Neural cell (in vitro differentiated cells): ENCODE measurements at regions not wholly inside any gene's neighbourhood (a gene's known extent, or its start where the extent isn't known, plus 50 kb on each side); places are given as distances from the start of the nearest gene placed in this dataset.

Source experiments
- H2AFZ ChIP-seq: fragments of 200-600, 300-800 bp; sonication (generic), shearing (Covaris generic); 2 replicates; pipeline ENCODE4 v1.6.0; 2014; ENCODE audit warnings: low read depth, mild to moderate bottlenecking, antibody characterized with exemption, low read length, moderate library complexity
- H3F3A ChIP-seq: fragments of 200-600 bp; shearing (Covaris generic); 2 replicates; pipeline ENCODE4 v1.6.1; 2016; ENCODE audit warnings: mild to moderate bottlenecking, moderate library complexity, mixed read lengths, antibody characterized with exemption, low read length; ENCODE audit not compliant: insufficient read depth, poor library complexity, severe bottlenecking
- H3K27ac ChIP-seq: fragments of 200-600, 300-800 bp; sonication (generic), shearing (Covaris generic); 2 replicates; pipeline ENCODE4 v1.5.1; 2014; ENCODE audit warnings: mild to moderate bottlenecking, low read length, moderate library complexity
- H3K27me3 ChIP-seq: fragments of 300-800, 200-600 bp; sonication (generic), shearing (Covaris generic); 2 replicates; pipeline ENCODE4 v1.6.0; 2014; ENCODE audit warnings: mild to moderate bottlenecking, low read depth, low read length, moderate library complexity; ENCODE audit not compliant: insufficient read depth
- H3K36me3 ChIP-seq: fragments of 300-800, 200-600 bp; sonication (generic), shearing (Covaris generic); 2 replicates; pipeline ENCODE4 v1.5.1; 2014; ENCODE audit warnings: mild to moderate bottlenecking, antibody characterized with exemption, low read length, moderate library complexity; ENCODE audit not compliant: insufficient read depth
- H3K4me2 ChIP-seq: fragments of 300-800, 200-600 bp; sonication (generic), shearing (Covaris generic); 2 replicates; pipeline ENCODE4 v1.6.0; 2014; ENCODE audit warnings: mild to moderate bottlenecking, low read length
- H3K4me3 ChIP-seq: fragments of 300-800, 200-600 bp; sonication (generic), shearing (Covaris generic); 2 replicates; pipeline ENCODE4 v1.5.1; 2014; ENCODE audit warnings: mild to moderate bottlenecking, low read length, moderate library complexity
- H3K79me2 ChIP-seq: fragments of 200-600 bp; shearing (Covaris generic); replicated peaks from 2 replicates; pipeline ENCODE4 v1.6.0; 2014; ENCODE audit warnings: mild to moderate bottlenecking, low read length, moderate library complexity; ENCODE audit not compliant: insufficient read depth
- H3K9ac ChIP-seq: fragments of 300-800, 200-600 bp; sonication (generic), shearing (Covaris generic); 2 replicates; pipeline ENCODE4 v1.6.1; 2016; ENCODE audit warnings: mild to moderate bottlenecking, low read length, mixed read lengths
- H3K9me2 ChIP-seq: fragments of 200-600 bp; shearing (Covaris generic); 2 replicates; pipeline ENCODE4 v1.6.1; 2016; ENCODE audit warnings: mild to moderate bottlenecking, low read length, mixed read lengths; ENCODE audit not compliant: insufficient read depth
- H3K9me3 ChIP-seq: fragments of 200-600, 300-800 bp; sonication (generic), shearing (Covaris generic); 2 replicates; pipeline ENCODE4 v1.6.1; 2016; ENCODE audit warnings: mild to moderate bottlenecking, mixed run types, low read length, moderate library complexity, mixed read lengths
- H4K20me1 ChIP-seq: fragments of 200-600 bp; shearing (Covaris generic); 2 replicates; pipeline ENCODE4 v1.6.1; 2016; ENCODE audit warnings: mild to moderate bottlenecking, mixed run types; ENCODE audit not compliant: insufficient read depth
- CTCF ChIP-seq: fragments of 450-650 bp; IDR thresholded peaks from 2 replicates; pipeline ENCODE4 v1.5.1; 2014; ENCODE audit warnings: antibody characterized with exemption, mild to moderate bottlenecking, moderate library complexity; ENCODE audit not compliant: poor library complexity, severe bottlenecking
- EP300 ChIP-seq: fragments of 450-650 bp; conservative IDR thresholded peaks from 2 replicates; pipeline ENCODE4 v1.6.1; 2014; ENCODE audit warnings: antibody characterized with exemption, mild to moderate bottlenecking, moderate library complexity; ENCODE audit not compliant: poor library complexity, severe bottlenecking
- EZH2 ChIP-seq: fragments of 200-600, 300-800 bp; shearing (Covaris generic), sonication (generic); IDR thresholded peaks from 2 replicates; pipeline ENCODE4 v1.6.1; 2014; ENCODE audit warnings: antibody characterized with exemption, low read length, borderline replicate concordance, mild to moderate bottlenecking; ENCODE audit not compliant: insufficient read depth, poor library complexity, severe bottlenecking
- MXI1 ChIP-seq: fragments of 450-650 bp; conservative IDR thresholded peaks from 2 replicates; pipeline ENCODE4 v1.6.1; 2014; ENCODE audit warnings: antibody characterized with exemption, mild to moderate bottlenecking; ENCODE audit not compliant: poor library complexity, severe bottlenecking
- POLR2AphosphoS5 ChIP-seq: IDR thresholded peaks from 2 replicates; pipeline ENCODE4 v1.6.1; 2012
- RAD21 ChIP-seq: fragments of 450-650 bp; conservative IDR thresholded peaks from 2 replicates; pipeline ENCODE4 v1.6.1; 2014; ENCODE audit warnings: antibody characterized with exemption, mild to moderate bottlenecking, moderate library complexity
- REST ChIP-seq: IDR thresholded peaks from 2 replicates; pipeline ENCODE4 v1.6.1; 2012; ENCODE audit warnings: borderline replicate concordance
- SMC3 ChIP-seq: fragments of 450-650 bp; conservative IDR thresholded peaks from 2 replicates; pipeline ENCODE4 v1.6.1; 2014; ENCODE audit warnings: antibody characterized with exemption, mild to moderate bottlenecking, moderate library complexity; ENCODE audit not compliant: poor library complexity
- TAF1 ChIP-seq: IDR thresholded peaks from 2 replicates; pipeline ENCODE4 v1.6.1; 2012; ENCODE audit warnings: low read depth

DNA sequence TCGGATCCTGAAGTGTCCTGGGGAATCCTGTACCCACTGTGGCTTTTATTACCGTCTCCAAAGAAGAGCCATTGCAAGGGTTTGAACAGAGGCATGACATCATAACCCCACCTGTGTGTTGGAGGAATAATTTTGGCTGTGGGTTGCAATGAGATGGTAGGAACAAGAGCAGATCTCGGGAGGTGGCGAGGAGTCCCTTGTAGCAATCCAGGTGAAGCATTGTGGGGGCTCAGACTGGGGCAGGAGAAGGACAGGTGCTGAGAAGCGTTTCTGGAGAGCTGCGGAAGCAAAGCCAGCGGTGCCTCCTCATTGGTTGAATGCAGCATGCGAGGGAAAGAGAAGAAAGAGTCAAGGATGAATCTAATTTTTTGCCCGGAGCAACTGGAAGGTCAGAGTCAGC lies 382.4 kb downstream of the EFNB2 start:
- Histone ChIP-seq H2AFZ (no peak overlapping the region), H3K9me3 (no peaks in the 10 kb centered on the region), H4K20me1 (no peaks in the 10 kb centered on the region), H3K27ac (no peak overlapping the region), H3F3A (no peaks in the 10 kb centered on the region), H3K9me2 (no peaks in the 10 kb centered on the region), H3K79me2 (no peaks in the 10 kb centered on the region), H3K4me3 (no peak overlapping the region), H3K36me3 (no peaks in the 10 kb centered on the region), H3K27me3 (no peaks in the 10 kb centered on the region), H3K9ac (no peak overlapping the region), H3K4me2 (no peak overlapping the region)
- TF ChIP-seq MXI1 (no peak), EP300 (no peak), POLR2AphosphoS5 (no peak), TAF1 (no peak), EZH2 (no peak), SMC3 (no peak), REST (no peak), CTCF (no peak), RAD21 (no peak)

- H2AFZ ChIP-seq = no peak overlapping the region
- no peak overlapping the region for H3K4me2 ChIP-seq
- TF ChIP-seq EP300 = no peak
- no peak for TF ChIP-seq EZH2
- TF ChIP-seq REST = no peak
- TF ChIP-seq POLR2AphosphoS5 = no peak
- no peak for TF ChIP-seq RAD21
- no peak for TF ChIP-seq CTCF
- no peak for TF ChIP-seq TAF1
- no peak for TF ChIP-seq SMC3
- no peak for TF ChIP-seq MXI1
- H4K20me1 ChIP-seq = no peaks in the 10 kb centered on the region
- no peaks in the 10 kb centered on the region for H3F3A ChIP-seq
- no peaks in the 10 kb centered on the region for H3K79me2 ChIP-seq
- H3K27ac ChIP-seq = no peak overlapping the region
- H3K4me3 ChIP-seq = no peak overlapping the region
- H3K9ac ChIP-seq = no peak overlapping the region
- no peaks in the 10 kb centered on the region for H3K9me3 ChIP-seq
- H3K9me2 ChIP-seq = no peaks in the 10 kb centered on the region
- no peaks in the 10 kb centered on the region for H3K36me3 ChIP-seq
- H3K27me3 ChIP-seq = no peaks in the 10 kb centered on the region
Observed at GRCh38 chr13:106152047-106152446, 383.4 kb downstream of the EFNB2 start.
